SJSA1 (cell line): ENCODE measurements at regions not wholly inside any gene's neighbourhood (a gene's known extent, or its start where the extent isn't known, plus 50 kb on each side); places are given as distances from the start of the nearest gene placed in this dataset.
"Not testable (repeated sequence)": the region's sequence is repeated elsewhere in the genome, so short reads cannot be mapped to it uniquely, and the experiment has no call there.

ENCODE experiments used
- DNase-seq, 2 experiments: peaks; one replicate each; pipeline ENCODE4 v3.0.0-alpha.2; 2015 to 2020; ENCODE audit warnings: low spot score in 2 of 2, low read depth in 1 of 2
- H3K27ac ChIP-seq: fragments of 250-450 bp; sonication (Bioruptor Pico); 2 replicates; pipeline ENCODE4 v1.5.1; 2020; ENCODE audit warnings: mild to moderate bottlenecking, moderate library complexity
- H3K27me3 ChIP-seq: fragments of 250-450 bp; sonication (Bioruptor Pico); replicated peaks from 2 replicates; pipeline ENCODE4 v1.5.1; 2020; ENCODE audit warnings: mild to moderate bottlenecking, moderate library complexity
- H3K36me3 ChIP-seq: fragments of 250-450 bp; sonication (Bioruptor Pico); 2 replicates; pipeline ENCODE4 v1.5.1; 2020; ENCODE audit warnings: mild to moderate bottlenecking
- H3K4me1 ChIP-seq: fragments of 250-450 bp; sonication (Bioruptor Pico); replicated peaks from 2 replicates; pipeline ENCODE4 v1.6.1; 2021; ENCODE audit warnings: mild to moderate bottlenecking
- H3K4me3 ChIP-seq: fragments of 250-450 bp; sonication (Bioruptor Pico); 2 replicates; pipeline ENCODE4 v1.5.1; 2020; ENCODE audit warnings: mild to moderate bottlenecking
- H3K9me3 ChIP-seq: fragments of 250-450 bp; sonication (Bioruptor Pico); replicated peaks from 2 replicates; pipeline ENCODE4 v1.5.1; 2020; ENCODE audit warnings: mild to moderate bottlenecking

- no peaks in the 10 kb centered on the region for H3K9me3 ChIP-seq
- no peaks in the 10 kb centered on the region for H3K4me1 ChIP-seq
Measured at GRCh38 chr14:104305511-104306449, 167.4 kb downstream of the KIF26A start.

GRCh38 chr14:104306450-104307040 lies 168.2 kb downstream of the KIF26A start:
- H3K9me3 ChIP-seq: no peaks in the 10 kb centered on the region
- no peak overlapping the region for H3K4me3 ChIP-seq
- no peaks in the 10 kb centered on the region for H3K36me3 ChIP-seq
- H3K4me1 ChIP-seq: no peaks in the 10 kb centered on the region
- H3K27ac ChIP-seq: no peak overlapping the region
- DNase-seq: no peak
- H3K27me3 ChIP-seq: no peaks in the 10 kb centered on the region

More at GRCh38 chr14:104305511-104306449, 167.4 kb downstream of the KIF26A start:
- H3K4me3 ChIP-seq: no peak overlapping the region
- H3K27ac ChIP-seq: no peak overlapping the region
- no peaks in the 10 kb centered on the region for H3K36me3 ChIP-seq
- DNase-seq: no peak
- H3K27me3 ChIP-seq: no peaks in the 10 kb centered on the region

- no peak overlapping the region for H3K4me3 ChIP-seq
- H3K27me3 ChIP-seq: no peaks in the 10 kb centered on the region
- no peak overlapping the region for H3K27ac ChIP-seq
- H3K4me1 ChIP-seq: no peaks in the 10 kb centered on the region
- H3K36me3 ChIP-seq: no peaks in the 10 kb centered on the region
- H3K9me3 ChIP-seq: no peaks in the 10 kb centered on the region
- no peak for DNase-seq
Measured at GRCh38 chr14:104307246-104307626, 168.8 kb downstream of the KIF26A start.

GRCh38 chr14:104307627-104308401 lies 169.4 kb downstream of the KIF26A start:
- Histone ChIP-seq H3K4me1 (no peaks in the 10 kb centered on the region), H3K36me3 (no peaks in the 10 kb centered on the region), H3K27ac (no peak overlapping the region), H3K9me3 (no peaks in the 10 kb centered on the region), H3K27me3 (no peaks in the 10 kb centered on the region), H3K4me3 (no peak overlapping the region)
- DNase-seq: no peak

GRCh38 chr14:104308534-104308933 lies 170.1 kb downstream of the KIF26A start:
- DNase-seq, H3K36me3 ChIP-seq, H3K9me3 ChIP-seq, H3K27ac ChIP-seq, H3K27me3 ChIP-seq, H3K4me1 ChIP-seq, H3K4me3 ChIP-seq: not testable (repeated sequence)

- no peak for DNase-seq
- Histone ChIP-seq H3K27ac (no peak overlapping the region), H3K36me3 (no peaks in the 10 kb centered on the region), H3K9me3 (no peaks in the 10 kb centered on the region), H3K27me3 (no peaks in the 10 kb centered on the region), H3K4me3 (no peak overlapping the region), H3K4me1 (no peaks in the 10 kb centered on the region)
Measured at GRCh38 chr14:104309657-104310369, 171.4 kb downstream of the KIF26A start.

GRCh38 chr14:104311358-104311757 lies 173.0 kb downstream of the KIF26A start:
- Histone ChIP-seq H3K36me3 (no peaks in the 10 kb centered on the region), H3K4me1 (no peaks in the 10 kb centered on the region), H3K27ac (no peak overlapping the region), H3K4me3 (no peak overlapping the region), H3K27me3 (no peaks in the 10 kb centered on the region), H3K9me3 (no peaks in the 10 kb centered on the region)
- no peak for DNase-seq

GRCh38 chr14:104313674-104314073 lies 175.3 kb downstream of the KIF26A start:
- Histone ChIP-seq H3K27me3 (peaks cover 7% of the 10 kb centered on the region), H3K27ac (no peak overlapping the region), H3K36me3 (no peaks in the 10 kb centered on the region), H3K4me1 (no peaks in the 10 kb centered on the region), H3K9me3 (no peaks in the 10 kb centered on the region), H3K4me3 (no peak overlapping the region)
- DNase-seq: no peak

GRCh38 chr14:104314251-104314941 lies 176.0 kb downstream of the KIF26A start:
- H3K4me1 ChIP-seq: no peaks in the 10 kb centered on the region
- DNase-seq: no peak
- H3K27ac ChIP-seq: no peak overlapping the region
- H3K4me3 ChIP-seq: no peak overlapping the region
- peaks cover 9% of the 10 kb centered on the region for H3K27me3 ChIP-seq
- no peaks in the 10 kb centered on the region for H3K9me3 ChIP-seq
- H3K36me3 ChIP-seq: no peaks in the 10 kb centered on the region

GRCh38 chr14:104315169-104315568 lies 176.8 kb downstream of the KIF26A start:
- H3K36me3 ChIP-seq: no peaks in the 10 kb centered on the region
- H3K4me1 ChIP-seq: no peaks in the 10 kb centered on the region
- DNase-seq: no peak
- H3K4me3 ChIP-seq: no peak overlapping the region
- no peaks in the 10 kb centered on the region for H3K9me3 ChIP-seq
- H3K27me3 ChIP-seq: peaks cover 9% of the 10 kb centered on the region
- H3K27ac ChIP-seq: no peak overlapping the region

- no peaks in the 10 kb centered on the region for H3K36me3 ChIP-seq
- peaks cover 9% of the 10 kb centered on the region for H3K27me3 ChIP-seq
- no peaks in the 10 kb centered on the region for H3K9me3 ChIP-seq
Measured at GRCh38 chr14:104315625-104316024, 177.2 kb downstream of the KIF26A start.

GRCh38 chr14:104316121-104316722 lies 177.8 kb downstream of the KIF26A start:
- no peaks in the 10 kb centered on the region for H3K36me3 ChIP-seq
- no peak overlapping the region for H3K27ac ChIP-seq
- H3K4me3 ChIP-seq: no peak overlapping the region
- H3K9me3 ChIP-seq: no peaks in the 10 kb centered on the region
- H3K27me3 ChIP-seq: peaks cover 9% of the 10 kb centered on the region
- no peaks in the 10 kb centered on the region for H3K4me1 ChIP-seq
- DNase-seq: peak in 1 of 2 experiments; percentile 25

More at GRCh38 chr14:104315625-104316024, 177.2 kb downstream of the KIF26A start:
- DNase-seq: peak in 1 of 2 experiments; percentile 14
- no peak overlapping the region for H3K27ac ChIP-seq
- H3K4me3 ChIP-seq: no peak overlapping the region
- H3K4me1 ChIP-seq: no peaks in the 10 kb centered on the region
